GM12865 (cell line): ENCODE measurements at regions not wholly inside any gene's neighbourhood (a gene's known extent, or its start where the extent isn't known, plus 50 kb on each side); places are given as distances from the start of the nearest gene placed in this dataset.

Experiments used
- DNase-seq: peaks from one replicate; pipeline ENCODE4 v3.0.0; 2010; ENCODE audit warnings: low read depth
- H3K4me3 ChIP-seq: 2 replicates; pipeline ENCODE4 v1.5.1; 2011; ENCODE audit warnings: mild to moderate bottlenecking, low read depth, low read length, control low read depth
- CTCF ChIP-seq: IDR thresholded peaks from 2 replicates; pipeline ENCODE4 v1.5.1; 2011; ENCODE audit warnings: low read length, control low read depth, low read depth, inconsistent platforms; ENCODE audit not compliant: insufficient read depth; ENCODE audit errors: missing control alignments

GRCh38 chr1:14071581-14071980 lies 371.6 kb downstream of the PRDM2 start:
- no peak overlapping the region for H3K4me3 ChIP-seq
- no peak for TF ChIP-seq CTCF
- DNase-seq, result no peak

- no peak for DNase-seq
- TF ChIP-seq CTCF, result no peak
- H3K4me3 ChIP-seq, result no peak overlapping the region
Observed at GRCh38 chr1:14080653-14081052, 380.7 kb downstream of the PRDM2 start.

- no peak for DNase-seq
- no peak for TF ChIP-seq CTCF
- H3K4me3 ChIP-seq, result no peak overlapping the region
Observed at GRCh38 chr1:14082331-14082730, 382.3 kb downstream of the PRDM2 start.

- TF ChIP-seq CTCF, result no peak
- no peak overlapping the region for H3K4me3 ChIP-seq
- DNase-seq, result no peak
Observed at GRCh38 chr1:14083277-14083676, 383.3 kb downstream of the PRDM2 start.

GRCh38 chr1:14083706-14084105 lies 383.7 kb downstream of the PRDM2 start:
- no peak for DNase-seq
- H3K4me3 ChIP-seq, result no peak overlapping the region
- TF ChIP-seq CTCF, result no peak

- DNase-seq, result no peak
- no peak overlapping the region for H3K4me3 ChIP-seq
- TF ChIP-seq CTCF, result no peak
Observed at GRCh38 chr1:14090062-14090461, 390.1 kb downstream of the PRDM2 start.

- no peak overlapping the region for H3K4me3 ChIP-seq
- DNase-seq, result no peak
- TF ChIP-seq CTCF, result no peak
Observed at GRCh38 chr1:14090531-14090930, 390.5 kb downstream of the PRDM2 start.
